Right kidney (tissue), 1 donor: ENCODE measurements at regions not wholly inside any gene's neighbourhood (a gene's known extent, or its start where the extent isn't known, plus 50 kb on each side); places are given as distances from the start of the nearest gene placed in this dataset.
A peak's percentile ranks its signal among the peaks of the same experiment; 100 is the strongest.

ENCODE experiments used
- DNase-seq: peaks from one replicate; pipeline ENCODE4 v3.0.0-alpha.2; 2016

- DNase-seq = no peak
Observed at GRCh38 chr1:88175120-88175630, 508.9 kb upstream of the PKN2 start.

- no peak for DNase-seq
Observed at GRCh38 chr1:88175631-88176226, 508.3 kb upstream of the PKN2 start.

- no peak for DNase-seq
Observed at GRCh38 chr1:88179943-88180342, 504.1 kb upstream of the PKN2 start.

GRCh38 chr1:88180449-88181108, 503.5 kb upstream of the PKN2 start:
- DNase-seq = peak; percentile 64

- no peak for DNase-seq
Observed at GRCh38 chr1:88186911-88187310, 497.2 kb upstream of the PKN2 start.

- no peak for DNase-seq
Observed at GRCh38 chr1:88188038-88188437, 496.0 kb upstream of the PKN2 start.

- no peak for DNase-seq
Observed at GRCh38 chr1:88189525-88189924, 494.5 kb upstream of the PKN2 start.

- no peak for DNase-seq
Observed at GRCh38 chr1:88191917-88192316, 492.2 kb upstream of the PKN2 start.

GRCh38 chr1:88194542-88194941, 489.5 kb upstream of the PKN2 start:
- no peak for DNase-seq

GRCh38 chr1:88200545-88200944, 483.5 kb upstream of the PKN2 start:
- no peak for DNase-seq

- no peak for DNase-seq
Observed at GRCh38 chr1:88204111-88204510, 480.0 kb upstream of the PKN2 start.

GRCh38 chr1:88204612-88205167, 479.4 kb upstream of the PKN2 start:
- no peak for DNase-seq

- DNase-seq = no peak
Observed at GRCh38 chr1:88208389-88208788, 475.7 kb upstream of the PKN2 start.

- DNase-seq = no peak
Observed at GRCh38 chr1:88210103-88210787, 473.8 kb upstream of the PKN2 start.

GRCh38 chr1:88216441-88216840, 467.6 kb upstream of the PKN2 start:
- no peak for DNase-seq

- no peak for DNase-seq
Observed at GRCh38 chr1:88217386-88217785, 466.7 kb upstream of the PKN2 start.

- no peak for DNase-seq
Observed at GRCh38 chr1:88219521-88219920, 464.6 kb upstream of the PKN2 start.

GRCh38 chr1:88221411-88221810, 462.7 kb upstream of the PKN2 start:
- no peak for DNase-seq

- no peak for DNase-seq
Observed at GRCh38 chr1:88224906-88225305, 459.2 kb upstream of the PKN2 start.

GRCh38 chr1:88228114-88228513, 456.0 kb upstream of the PKN2 start:
- DNase-seq = no peak

- no peak for DNase-seq
Observed at GRCh38 chr1:88230126-88230525, 453.9 kb upstream of the PKN2 start.

- DNase-seq = no peak
Observed at GRCh38 chr1:88237058-88237457, 447.0 kb upstream of the PKN2 start.

- no peak for DNase-seq
Observed at GRCh38 chr1:88239205-88239604, 444.9 kb upstream of the PKN2 start.
